Astrocyte of the cerebellum (primary cell): ENCODE measurements at regions not wholly inside any gene's neighbourhood (a gene's known extent, or its start where the extent isn't known, plus 50 kb on each side); places are given as distances from the start of the nearest gene placed in this dataset.

Experiments used
- DNase-seq: peaks from one replicate; pipeline ENCODE4 v3.0.0-alpha.2; 2011; ENCODE audit warnings: low read depth
- H3K4me3 ChIP-seq: 2 replicates; pipeline ENCODE4 v1.5.1; 2011; ENCODE audit warnings: mild to moderate bottlenecking, low read depth, low read length, moderate library complexity
- in situ Hi-C: cut with HindIII; loops from 2 replicates; pipeline ENCODE4 v1.10.0; 2017; ENCODE audit warnings: low sequenced_read_pairs
- TF ChIP-seq, protein P1 (sequence below): IDR thresholded peaks from 2 replicates; pipeline ENCODE4 v1.5.1; 2012; ENCODE audit warnings: low read length, low read depth, moderate library complexity, mild to moderate bottlenecking; ENCODE audit errors: missing control alignments

DNA sequence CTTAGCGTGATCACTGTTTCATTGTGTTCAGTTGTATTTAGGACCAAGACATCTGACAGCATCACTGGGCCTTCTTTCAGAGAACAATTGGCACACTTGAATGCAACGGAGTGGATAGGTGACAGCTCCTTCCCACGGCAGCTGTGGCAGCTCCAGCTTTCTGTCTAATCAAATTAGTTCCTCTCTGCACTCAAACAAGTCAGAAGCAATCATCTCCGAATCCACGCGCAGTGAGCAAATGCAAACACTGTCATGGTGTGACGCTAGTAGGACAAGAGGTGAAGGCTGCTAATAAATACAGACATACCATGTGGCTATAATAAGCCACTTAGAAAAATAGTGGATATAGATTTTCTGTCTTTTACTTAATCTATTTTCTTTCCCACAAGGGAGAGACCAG, 542.4 kb downstream of the ACTR3B start:
- TF ChIP-seq, protein P1, sequence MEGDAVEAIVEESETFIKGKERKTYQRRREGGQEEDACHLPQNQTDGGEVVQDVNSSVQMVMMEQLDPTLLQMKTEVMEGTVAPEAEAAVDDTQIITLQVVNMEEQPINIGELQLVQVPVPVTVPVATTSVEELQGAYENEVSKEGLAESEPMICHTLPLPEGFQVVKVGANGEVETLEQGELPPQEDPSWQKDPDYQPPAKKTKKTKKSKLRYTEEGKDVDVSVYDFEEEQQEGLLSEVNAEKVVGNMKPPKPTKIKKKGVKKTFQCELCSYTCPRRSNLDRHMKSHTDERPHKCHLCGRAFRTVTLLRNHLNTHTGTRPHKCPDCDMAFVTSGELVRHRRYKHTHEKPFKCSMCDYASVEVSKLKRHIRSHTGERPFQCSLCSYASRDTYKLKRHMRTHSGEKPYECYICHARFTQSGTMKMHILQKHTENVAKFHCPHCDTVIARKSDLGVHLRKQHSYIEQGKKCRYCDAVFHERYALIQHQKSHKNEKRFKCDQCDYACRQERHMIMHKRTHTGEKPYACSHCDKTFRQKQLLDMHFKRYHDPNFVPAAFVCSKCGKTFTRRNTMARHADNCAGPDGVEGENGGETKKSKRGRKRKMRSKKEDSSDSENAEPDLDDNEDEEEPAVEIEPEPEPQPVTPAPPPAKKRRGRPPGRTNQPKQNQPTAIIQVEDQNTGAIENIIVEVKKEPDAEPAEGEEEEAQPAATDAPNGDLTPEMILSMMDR = no peak
- in situ Hi-C loops = no loop called here
- H3K4me3 ChIP-seq = no peak overlapping the region
- no peak for DNase-seq

DNA sequence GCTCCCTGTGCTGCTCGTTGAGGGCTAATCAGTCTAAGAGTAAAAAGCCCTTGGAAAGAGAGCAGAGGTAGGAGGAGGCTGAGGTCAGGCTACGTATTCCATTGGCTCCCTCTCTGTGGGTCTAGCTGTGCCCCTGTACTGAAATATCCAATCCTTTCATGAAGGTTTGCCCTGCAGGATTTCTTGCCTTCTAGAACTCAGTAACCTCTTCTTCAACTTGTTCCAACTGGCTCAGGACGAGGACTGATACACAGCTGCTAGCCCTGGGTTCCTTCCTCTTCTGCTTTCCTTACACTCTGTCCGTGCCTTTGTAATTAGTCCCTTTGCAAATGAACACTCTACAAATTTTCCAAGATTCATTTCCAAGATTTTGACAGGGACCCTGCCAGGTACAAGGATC, 560.5 kb downstream of the ACTR3B start:
- H3K4me3 ChIP-seq = no peak overlapping the region
- in situ Hi-C loops = no loop called here
- no peak for DNase-seq
- TF ChIP-seq, protein P1 = no peak

DNA sequence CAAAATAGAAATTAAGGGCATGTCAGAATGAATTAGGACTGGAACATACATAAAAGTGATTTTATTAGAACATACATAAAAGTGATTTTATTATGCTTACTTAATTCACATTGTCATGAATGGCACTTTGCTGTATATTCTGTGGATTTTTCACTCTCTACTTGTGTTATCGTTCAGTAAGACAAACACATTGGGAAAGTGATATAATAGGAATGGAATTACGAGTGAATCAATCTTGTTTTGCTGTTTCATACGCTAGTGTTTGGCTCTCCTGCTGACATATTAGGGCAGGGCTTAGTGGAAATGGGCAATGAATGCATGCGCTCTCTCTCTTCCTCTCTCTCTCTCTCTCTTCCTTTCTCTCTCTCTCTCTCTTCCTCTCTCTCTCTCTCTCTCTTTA, 561.1 kb downstream of the ACTR3B start:
- DNase-seq = no peak
- in situ Hi-C loops = no loop called here
- TF ChIP-seq, protein P1 = no peak
- H3K4me3 ChIP-seq = no peak overlapping the region

DNA sequence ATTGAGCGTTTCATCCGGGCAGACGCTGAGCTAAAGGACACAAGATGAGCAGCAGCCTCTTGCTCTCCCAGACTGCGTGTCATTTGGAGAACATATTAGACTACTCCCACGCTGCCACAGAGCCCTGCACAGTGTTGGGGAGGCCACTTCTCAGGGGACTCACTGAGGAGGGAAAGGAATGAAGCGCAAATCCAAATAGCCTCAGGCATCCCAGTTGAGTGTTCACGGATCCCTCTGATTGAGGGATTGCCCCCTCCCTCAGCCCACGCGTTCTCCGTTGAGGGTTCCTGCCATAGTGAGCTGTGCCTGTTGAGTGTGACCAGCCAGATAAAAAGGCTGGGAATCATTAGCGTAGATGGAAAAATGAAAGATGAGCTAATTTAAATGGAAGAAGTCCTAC, 563.4 kb downstream of the ACTR3B start:
- H3K4me3 ChIP-seq = no peak overlapping the region
- DNase-seq = no peak
- in situ Hi-C loops = no loop called here
- TF ChIP-seq, protein P1 = no peak

DNA sequence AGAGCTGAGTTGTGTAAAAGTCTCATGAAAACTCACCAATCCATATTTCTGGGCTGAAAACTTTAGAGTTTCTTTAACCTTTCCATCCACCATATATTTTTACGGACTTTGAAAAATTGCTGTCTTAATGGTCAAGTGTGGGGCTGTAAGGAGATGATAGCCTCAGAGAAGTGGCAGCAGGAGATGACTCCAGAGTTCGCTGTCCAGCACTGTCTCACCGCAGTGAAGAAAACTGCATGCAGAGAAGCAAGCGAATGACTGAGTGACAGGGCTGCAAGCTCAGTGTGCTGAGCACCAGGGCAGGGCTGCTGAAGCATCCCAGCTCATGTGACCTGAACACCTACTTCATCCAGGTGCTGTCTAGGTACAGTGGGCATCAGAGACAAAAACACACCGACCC, 564.5 kb downstream of the ACTR3B start:
- in situ Hi-C loops = no loop called here
- TF ChIP-seq, protein P1 = no peak
- H3K4me3 ChIP-seq = no peak overlapping the region
- no peak for DNase-seq

DNA sequence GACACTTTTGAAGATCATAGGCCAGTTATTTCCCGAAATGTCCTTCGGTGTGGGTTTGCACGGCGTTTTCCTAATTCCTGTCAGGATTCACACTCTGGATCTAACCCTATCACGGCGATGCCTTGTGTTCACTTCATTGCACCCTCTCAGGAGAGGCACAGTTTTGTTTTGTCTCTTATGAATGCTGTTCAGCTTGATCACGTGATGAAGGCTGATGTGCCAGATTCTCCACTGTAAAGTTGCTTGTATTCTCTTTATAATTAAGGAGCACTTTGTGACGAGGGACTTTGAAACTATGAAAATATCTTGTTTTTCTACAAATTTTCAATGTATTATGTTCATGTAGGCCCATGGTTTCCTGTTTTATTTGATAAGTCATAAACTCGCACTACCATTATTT, 568.1 kb downstream of the ACTR3B start:
- no peak overlapping the region for H3K4me3 ChIP-seq
- DNase-seq = no peak
- in situ Hi-C loops = no loop called here
- TF ChIP-seq, protein P1 = no peak

DNA sequence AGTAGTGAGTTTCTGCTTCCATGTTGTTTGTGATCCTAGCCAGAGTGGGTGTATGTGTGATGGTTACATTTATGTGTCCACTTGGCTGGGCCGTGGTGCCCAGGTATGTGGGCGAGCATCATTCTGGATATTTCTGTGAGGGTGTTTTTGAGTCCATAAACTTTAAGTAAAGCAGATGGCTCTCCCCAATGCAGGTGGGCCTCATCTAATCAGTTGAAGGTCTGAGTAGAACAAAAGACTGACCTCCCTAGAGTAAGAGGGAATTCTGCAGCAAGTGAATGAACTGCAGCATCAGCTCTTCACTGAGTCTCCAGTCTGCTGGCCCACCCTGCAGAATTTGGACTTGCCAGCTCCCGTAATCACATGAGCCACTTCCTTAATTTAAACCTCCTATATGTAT, 571.9 kb downstream of the ACTR3B start:
- in situ Hi-C loops = no loop called here
- no peak for DNase-seq
- H3K4me3 ChIP-seq = no peak overlapping the region
- TF ChIP-seq, protein P1 = no peak
